ENCODE measurements at regions not wholly inside any gene's neighbourhood (a gene's known extent, or its start where the extent isn't known, plus 50 kb on each side); places are given as distances from the start of the nearest gene placed in this dataset.

GRCh38 chr5:63255594-63255993 is 677.0 kb downstream of the LRRC70 start:
- Histone ChIP-seq H3K4me1 (ENCODE audit: insufficient read depth, low read length, severe bottlenecking) (no peaks in the 10 kb centered on the region), H3K9me3 (ENCODE audit: low read length) (no peaks in the 10 kb centered on the region), H3K79me2 (ENCODE audit: insufficient read depth, low read length) (no peaks in the 10 kb centered on the region), H3K9ac (ENCODE audit: low read length) (no peak overlapping the region), H3K4me3 (ENCODE audit: low read depth, low read length, poor library complexity, severe bottlenecking) (no peak overlapping the region), H3F3A (ENCODE audit: insufficient read depth, low read length) (no peaks in the 10 kb centered on the region), H3K9me2 (ENCODE audit: low read depth, low read length) (no peaks in the 10 kb centered on the region), H2AFZ (ENCODE audit: low read length) (no peak overlapping the region), H4K20me1 (ENCODE audit: insufficient read depth, low read length) (no peaks in the 10 kb centered on the region), H3K27ac (ENCODE audit: low read depth, low read length, poor library complexity, severe bottlenecking) (no peak overlapping the region), H3K4me2 (ENCODE audit: low read length) (no peak overlapping the region), H3K27me3 (ENCODE audit: insufficient read depth, low read length) (no peaks in the 10 kb centered on the region), H3K36me3 (ENCODE audit: insufficient read depth, low read length) (no peaks in the 10 kb centered on the region)
- TF ChIP-seq CTCF (IDR thresholded peaks at IDR 0.05; ENCODE audit: low read length), result no peak
- no peak for TF ChIP-seq EZH2 (IDR thresholded peaks at IDR 0.05; ENCODE audit: borderline replicate concordance, low read length)

GRCh38 chr5:63250939-63251338 is 672.3 kb downstream of the LRRC70 start:
- no peaks in the 10 kb centered on the region for H3K27me3 ChIP-seq (ENCODE audit: insufficient read depth, low read length)
- H4K20me1 ChIP-seq (ENCODE audit: insufficient read depth, low read length), result no peaks in the 10 kb centered on the region
- H3K27ac ChIP-seq (ENCODE audit: low read depth, low read length, poor library complexity, severe bottlenecking), result no peak overlapping the region
- no peak overlapping the region for H3K4me3 ChIP-seq (ENCODE audit: low read depth, low read length, poor library complexity, severe bottlenecking)
- no peaks in the 10 kb centered on the region for H3F3A ChIP-seq (ENCODE audit: insufficient read depth, low read length)
- no peaks in the 10 kb centered on the region for H3K9me2 ChIP-seq (ENCODE audit: low read depth, low read length)
- no peak overlapping the region for H3K4me2 ChIP-seq (ENCODE audit: low read length)
- H3K9ac ChIP-seq (ENCODE audit: low read length), result no peak overlapping the region
- TF ChIP-seq EZH2 (IDR thresholded peaks at IDR 0.05; ENCODE audit: borderline replicate concordance, low read length), result no peak
- H3K79me2 ChIP-seq (ENCODE audit: insufficient read depth, low read length), result no peaks in the 10 kb centered on the region
- no peaks in the 10 kb centered on the region for H3K9me3 ChIP-seq (ENCODE audit: low read length)
- no peaks in the 10 kb centered on the region for H3K4me1 ChIP-seq (ENCODE audit: insufficient read depth, low read length, severe bottlenecking)
- H3K36me3 ChIP-seq (ENCODE audit: insufficient read depth, low read length), result no peaks in the 10 kb centered on the region
- no peak overlapping the region for H2AFZ ChIP-seq (ENCODE audit: low read length)

GRCh38 chr5:63249960-63250359 is 671.3 kb downstream of the LRRC70 start:
- Histone ChIP-seq H3K79me2 (ENCODE audit: insufficient read depth, low read length) (no peaks in the 10 kb centered on the region), H3K27ac (ENCODE audit: low read depth, low read length, poor library complexity, severe bottlenecking) (no peak overlapping the region), H3K27me3 (ENCODE audit: insufficient read depth, low read length) (no peaks in the 10 kb centered on the region), H3K9me2 (ENCODE audit: low read depth, low read length) (no peaks in the 10 kb centered on the region), H2AFZ (ENCODE audit: low read length) (no peak overlapping the region), H3K36me3 (ENCODE audit: insufficient read depth, low read length) (no peaks in the 10 kb centered on the region), H3F3A (ENCODE audit: insufficient read depth, low read length) (no peaks in the 10 kb centered on the region), H3K9me3 (ENCODE audit: low read length) (no peaks in the 10 kb centered on the region), H3K9ac (ENCODE audit: low read length) (no peak overlapping the region), H3K4me2 (ENCODE audit: low read length) (no peak overlapping the region), H3K4me3 (ENCODE audit: low read depth, low read length, poor library complexity, severe bottlenecking) (no peak overlapping the region), H3K4me1 (ENCODE audit: insufficient read depth, low read length, severe bottlenecking) (no peaks in the 10 kb centered on the region), H4K20me1 (ENCODE audit: insufficient read depth, low read length) (no peaks in the 10 kb centered on the region)
- TF ChIP-seq CTCF (IDR thresholded peaks at IDR 0.05; ENCODE audit: low read length) (no peak), EZH2 (IDR thresholded peaks at IDR 0.05; ENCODE audit: borderline replicate concordance, low read length) (no peak)

GRCh38 chr5:63247651-63248050 is 669.0 kb downstream of the LRRC70 start:
- no peak overlapping the region for H2AFZ ChIP-seq (ENCODE audit: low read length)
- TF ChIP-seq EZH2 (IDR thresholded peaks at IDR 0.05; ENCODE audit: borderline replicate concordance, low read length) (no peak), CTCF (IDR thresholded peaks at IDR 0.05; ENCODE audit: low read length) (no peak)

More at GRCh38 chr5:63247651-63248050, 669.0 kb downstream of the LRRC70 start:
- Histone ChIP-seq H3K9me2 (ENCODE audit: low read depth, low read length) (no peaks in the 10 kb centered on the region), H3K4me1 (ENCODE audit: insufficient read depth, low read length, severe bottlenecking) (no peaks in the 10 kb centered on the region), H3K36me3 (ENCODE audit: insufficient read depth, low read length) (no peaks in the 10 kb centered on the region), H3K79me2 (ENCODE audit: insufficient read depth, low read length) (no peaks in the 10 kb centered on the region), H3K9ac (ENCODE audit: low read length) (no peak overlapping the region), H3K27me3 (ENCODE audit: insufficient read depth, low read length) (no peaks in the 10 kb centered on the region), H4K20me1 (ENCODE audit: insufficient read depth, low read length) (no peaks in the 10 kb centered on the region), H3K27ac (ENCODE audit: low read depth, low read length, poor library complexity, severe bottlenecking) (no peak overlapping the region), H3K4me2 (ENCODE audit: low read length) (no peak overlapping the region), H3K4me3 (ENCODE audit: low read depth, low read length, poor library complexity, severe bottlenecking) (no peak overlapping the region), H3K9me3 (ENCODE audit: low read length) (no peaks in the 10 kb centered on the region), H3F3A (ENCODE audit: insufficient read depth, low read length) (no peaks in the 10 kb centered on the region)

Data from OCI-LY1 (cell line).